GM21360 (cell line): ENCODE measurements at regions not wholly inside any gene's neighbourhood (a gene's known extent, or its start where the extent isn't known, plus 50 kb on each side); places are given as distances from the start of the nearest gene placed in this dataset.
"Not testable (repeated sequence)": the region's sequence is repeated elsewhere in the genome, so short reads cannot be mapped to it uniquely, and the experiment has no call there.

Experiments
- ATAC-seq: cut with Tn5 transposase; IDR thresholded peaks from one replicate; pipeline ENCODE4 v1.9.1; 2021; ENCODE audit warnings: mild to moderate bottlenecking, moderate library complexity; ENCODE audit not compliant: unreplicated experiment

DNA sequence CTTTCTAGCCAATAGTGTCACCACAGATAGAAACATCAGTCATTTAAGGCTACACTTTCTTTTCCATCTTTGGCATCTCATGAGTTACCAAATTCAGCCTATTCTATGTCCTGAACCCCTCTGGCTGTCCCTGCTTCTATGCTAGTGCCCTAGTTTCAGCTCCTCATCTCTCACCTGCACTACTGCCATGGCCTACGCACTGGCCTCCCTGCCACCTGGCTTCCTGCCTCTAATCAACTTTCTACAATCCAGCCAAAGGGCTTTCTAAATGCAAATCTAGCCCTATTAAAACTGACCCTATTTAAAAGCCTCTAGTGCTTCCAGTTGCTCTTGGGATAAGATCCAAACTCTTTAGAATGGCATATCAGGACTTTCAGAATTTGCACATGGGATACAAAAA is 482.9 kb downstream of the TMEM38B start:
- no peak for ATAC-seq

DNA sequence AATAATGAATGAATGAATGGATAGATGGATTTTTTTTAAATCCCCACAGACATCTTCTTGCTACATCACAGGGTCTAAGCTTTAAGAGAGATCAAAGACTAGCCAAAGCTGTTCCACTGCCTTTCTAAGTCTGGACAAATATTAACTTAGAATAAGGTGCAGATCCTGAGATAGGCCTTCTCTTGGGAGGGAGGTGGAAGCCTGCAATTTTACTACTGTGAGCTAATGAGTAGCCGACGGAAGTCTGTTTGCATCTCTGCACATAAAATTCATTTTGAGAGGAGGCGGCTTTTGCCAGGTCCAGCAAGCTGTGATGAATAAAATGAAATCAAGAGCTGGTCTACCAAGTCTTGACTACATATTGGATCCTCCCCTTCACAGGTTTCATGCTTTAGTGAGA is 484.9 kb downstream of the TMEM38B start:
- ATAC-seq, result no peak

DNA sequence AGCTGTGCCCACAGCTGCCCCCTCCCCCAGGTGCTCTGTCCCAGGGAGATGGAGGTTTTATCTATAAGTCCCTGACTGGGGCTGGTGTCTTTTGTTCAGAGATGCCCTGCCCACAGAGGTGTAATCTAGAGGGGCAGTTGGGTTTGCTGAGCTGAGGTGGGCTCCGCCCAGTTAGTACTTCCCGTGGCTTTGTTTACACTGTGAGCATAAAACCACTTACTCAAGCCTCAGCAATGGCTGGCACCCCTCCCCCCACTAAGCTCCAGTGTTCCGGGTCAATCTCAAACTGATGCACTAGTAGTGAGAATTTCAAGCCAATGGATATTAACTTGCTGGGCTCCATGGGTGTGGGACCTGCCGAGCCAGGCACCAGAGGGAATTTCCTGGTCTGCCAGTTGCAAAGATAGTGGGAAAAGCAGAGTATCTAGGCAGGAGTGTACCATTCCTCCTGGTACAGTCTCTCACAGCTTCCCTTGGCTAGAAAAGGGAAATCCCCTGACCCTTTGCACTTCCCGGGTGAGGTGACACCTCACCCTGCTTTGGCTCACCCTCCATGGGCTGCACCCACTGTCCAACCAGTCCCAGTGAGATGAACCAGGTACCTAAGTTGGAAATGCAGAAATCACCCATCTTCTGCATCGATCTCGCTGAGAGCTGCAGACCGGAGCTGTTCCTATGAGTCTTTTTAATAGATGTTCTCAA is 509.6 kb downstream of the TMEM38B start:
- ATAC-seq, result not testable (repeated sequence)

DNA sequence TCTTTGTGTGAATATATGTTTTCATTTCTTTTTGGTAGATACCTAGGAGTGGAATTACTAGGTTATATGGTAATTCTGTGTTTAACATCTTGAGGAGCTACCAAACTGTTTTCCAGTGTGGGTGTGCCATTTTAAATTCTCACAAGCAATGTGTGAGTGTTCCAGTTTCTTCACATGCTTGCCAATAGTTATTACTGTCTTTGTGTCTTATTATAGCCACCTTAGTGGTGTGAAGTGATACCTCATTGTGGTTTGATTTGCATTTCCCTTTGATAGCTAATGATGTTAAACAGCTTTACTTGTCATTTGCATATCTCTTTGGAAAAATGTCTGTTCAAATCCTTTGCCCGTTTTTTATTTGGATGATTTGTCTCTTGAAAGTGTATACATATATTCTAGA is 513.0 kb downstream of the TMEM38B start:
- ATAC-seq, result no peak

GRCh38 chr9:106218427-106218826 is 524.1 kb downstream of the TMEM38B start:
- ATAC-seq, result peak; percentile 68

DNA sequence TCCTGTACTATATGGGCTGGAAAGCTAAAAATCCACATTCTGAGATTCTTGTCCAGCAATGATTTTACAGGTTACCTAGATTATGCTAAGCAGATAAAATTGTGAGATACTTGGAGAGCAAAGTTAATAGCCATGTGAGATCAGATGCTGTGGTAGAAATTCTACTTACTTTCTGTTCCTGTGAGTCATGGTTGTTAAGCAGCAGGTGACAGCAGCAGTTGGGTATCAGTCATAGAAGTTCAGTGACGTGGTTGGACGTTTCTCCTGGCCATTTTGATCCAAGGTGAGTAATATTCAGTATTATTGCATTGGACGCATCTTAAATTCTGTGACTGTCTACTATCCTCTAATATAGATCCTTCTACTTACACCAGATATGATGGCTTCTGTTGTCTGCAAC is 524.5 kb downstream of the TMEM38B start:
- peak; percentile 75 for ATAC-seq

DNA sequence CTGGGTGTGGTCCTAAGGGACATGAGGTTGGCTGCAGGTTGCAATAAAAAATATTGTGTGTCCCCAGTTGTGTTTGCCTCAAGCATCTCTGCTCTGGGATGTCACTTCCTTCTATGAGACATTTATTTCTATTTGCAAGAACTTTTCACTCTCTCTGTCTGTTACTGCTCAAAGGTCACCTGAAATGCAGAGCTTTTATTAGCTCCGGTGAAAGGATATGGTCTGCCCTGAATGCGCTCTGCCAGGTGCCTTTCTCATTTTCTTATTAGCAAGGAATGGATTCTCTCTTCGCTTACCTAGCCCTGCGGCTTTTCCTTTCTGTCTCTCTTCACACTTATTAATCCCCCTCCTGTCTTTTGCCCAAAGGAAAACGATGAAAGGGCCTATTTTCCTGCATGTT is 526.1 kb downstream of the TMEM38B start:
- ATAC-seq, result no peak

GRCh38 chr9:106228861-106229260 is 534.5 kb downstream of the TMEM38B start:
- no peak for ATAC-seq

- ATAC-seq, result no peak
Measured at GRCh38 chr9:106233116-106233515, 538.8 kb downstream of the TMEM38B start.

DNA sequence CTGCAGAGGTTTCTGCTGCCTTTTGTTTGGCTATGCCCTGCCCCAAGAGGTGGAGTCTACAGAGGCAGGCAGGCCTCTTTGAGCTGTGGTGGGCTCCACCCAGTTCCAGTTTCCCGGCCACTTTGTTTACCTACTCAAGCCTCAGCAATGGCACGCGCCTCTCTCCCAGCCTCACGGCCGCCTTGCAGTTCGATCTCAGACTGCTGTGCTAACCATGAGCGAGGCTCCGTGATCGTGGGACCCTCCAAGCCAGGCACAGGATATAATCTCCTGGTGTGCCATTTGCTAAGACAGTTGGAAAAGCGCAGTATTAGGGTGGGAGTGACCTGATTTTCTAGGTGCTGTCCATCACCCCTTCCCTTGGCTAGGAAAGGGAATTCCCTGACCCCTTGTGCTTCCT is 566.6 kb downstream of the TMEM38B start:
- not testable (repeated sequence) for ATAC-seq

- no peak for ATAC-seq
Measured at GRCh38 chr9:106277966-106278365, 583.6 kb downstream of the TMEM38B start.

DNA sequence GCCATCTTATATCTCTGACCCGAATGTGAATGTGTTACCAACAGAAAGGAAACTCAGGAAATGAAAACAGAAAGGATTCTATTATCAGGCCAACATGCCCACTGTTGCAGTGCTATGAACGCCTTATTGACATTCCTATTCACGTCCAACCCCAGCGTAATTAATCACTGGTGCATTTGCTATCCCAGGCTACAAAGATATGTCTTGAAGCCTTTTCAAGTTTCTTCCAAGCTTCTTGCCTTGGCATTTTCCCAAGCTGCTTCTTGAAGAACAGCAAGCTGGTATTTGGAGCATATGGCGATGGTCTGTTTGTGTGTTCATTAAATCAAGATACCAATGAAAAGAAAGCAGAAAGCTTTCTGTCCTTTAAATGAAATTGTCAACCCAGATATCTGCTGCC is 579.2 kb upstream of the ZNF462 start:
- no peak for ATAC-seq

DNA sequence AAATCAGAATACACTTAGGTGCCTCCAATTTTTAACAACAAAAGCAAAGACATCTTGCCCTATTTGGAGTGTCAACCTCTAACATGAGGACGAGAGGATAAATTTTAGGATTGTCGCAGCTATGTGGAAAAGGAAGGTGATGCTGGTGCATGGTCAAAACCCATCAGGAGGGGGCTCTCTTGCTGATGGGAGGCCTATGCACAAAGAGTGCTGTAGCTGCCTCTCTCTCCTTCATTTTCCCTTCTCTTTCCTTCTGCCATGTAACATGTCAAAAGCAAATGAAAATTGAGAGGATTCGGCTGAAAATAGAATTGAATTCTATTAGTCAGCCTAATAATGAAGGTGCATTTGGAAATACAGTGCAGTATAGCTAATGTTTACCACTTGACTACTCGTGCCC is 578.7 kb upstream of the ZNF462 start:
- no peak for ATAC-seq

DNA sequence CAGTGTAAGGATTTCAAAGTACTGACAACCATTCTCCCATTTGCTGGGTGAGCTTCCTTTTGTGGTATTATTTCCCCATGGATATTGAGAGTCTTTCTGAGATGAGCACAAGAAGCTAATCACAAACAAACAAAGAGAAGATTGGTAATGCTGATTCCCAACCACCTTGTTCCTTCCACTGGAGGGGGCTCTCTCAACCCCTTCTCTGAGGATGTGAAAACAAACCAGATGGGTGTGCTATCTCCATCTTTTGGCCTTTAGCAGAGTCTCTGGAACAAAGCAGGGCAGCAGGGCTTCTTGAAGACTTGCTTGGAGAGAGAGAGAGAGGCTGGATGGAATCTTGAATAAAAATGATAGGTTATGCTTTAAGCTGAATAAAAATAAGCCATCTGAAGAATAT is 576.7 kb upstream of the ZNF462 start:
- ATAC-seq, result no peak

GRCh38 chr9:106287091-106287631 is 575.8 kb upstream of the ZNF462 start:
- ATAC-seq, result no peak

- ATAC-seq, result no peak
Measured at GRCh38 chr9:106287731-106288130, 575.2 kb upstream of the ZNF462 start.

GRCh38 chr9:106288689-106289088 is 574.3 kb upstream of the ZNF462 start:
- no peak for ATAC-seq

- ATAC-seq, result no peak
Measured at GRCh38 chr9:106291786-106292185, 571.2 kb upstream of the ZNF462 start.

DNA sequence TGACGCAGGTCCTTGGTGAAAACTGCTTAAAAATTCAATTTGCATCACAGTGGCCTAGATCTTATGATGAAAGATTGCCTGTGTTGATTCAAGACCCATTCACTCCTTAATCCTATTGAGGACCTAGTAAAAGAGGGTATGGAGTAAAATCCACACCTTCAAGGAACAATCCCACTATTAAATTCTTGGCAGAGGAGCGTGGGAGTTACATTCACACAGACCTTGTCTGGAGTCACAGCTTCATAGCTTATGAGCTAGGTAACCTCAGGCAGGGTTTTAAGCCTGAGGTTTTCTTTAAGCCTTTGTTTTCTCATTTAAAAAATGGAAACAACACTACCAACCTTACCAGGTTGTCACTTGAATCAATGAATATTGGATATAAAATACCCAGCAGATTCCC is 566.5 kb upstream of the ZNF462 start:
- ATAC-seq, result no peak

DNA sequence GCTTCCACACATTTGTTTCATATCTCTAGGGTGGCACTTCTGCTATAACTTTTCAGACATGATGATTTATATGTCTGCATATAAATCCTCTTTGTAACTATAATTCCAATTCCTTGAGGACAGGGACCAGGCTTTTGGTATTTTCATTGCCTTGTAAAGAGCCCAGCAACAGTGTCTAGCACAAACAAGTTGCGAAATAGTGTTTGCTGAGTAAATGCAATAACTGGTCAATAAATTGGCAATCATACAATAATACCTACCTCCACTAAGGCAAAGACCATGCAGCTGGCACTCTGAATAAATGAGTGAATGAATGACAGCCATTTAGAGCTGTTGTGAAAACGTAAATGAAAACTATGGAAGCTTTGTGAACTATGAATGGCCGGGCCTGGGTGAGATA is 564.0 kb upstream of the ZNF462 start:
- ATAC-seq, result no peak

DNA sequence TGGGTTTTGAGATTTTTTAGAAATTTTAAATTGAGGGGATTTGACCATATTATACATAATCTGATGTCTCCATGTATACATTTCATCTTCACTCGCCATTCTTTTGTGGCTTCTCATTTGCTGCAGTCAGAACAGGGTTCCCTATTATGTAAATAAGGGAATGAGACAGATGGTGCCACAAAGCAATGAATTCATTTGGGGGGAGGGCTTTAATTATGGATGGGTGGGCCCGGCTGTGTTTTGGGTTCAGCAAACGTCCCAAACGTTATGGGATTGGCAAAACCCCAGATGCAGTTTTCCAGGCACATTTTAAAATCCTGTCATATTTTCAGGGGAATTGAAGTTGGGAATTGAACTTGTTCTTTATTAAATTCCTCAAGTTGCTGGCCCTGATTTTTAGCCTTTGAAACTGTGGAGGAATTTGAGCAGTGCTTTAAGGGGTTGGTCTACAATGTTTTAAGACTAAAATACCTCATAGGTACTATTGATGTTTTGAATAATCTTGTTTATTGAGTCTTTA is 558.5 kb upstream of the ZNF462 start:
- no peak for ATAC-seq

DNA sequence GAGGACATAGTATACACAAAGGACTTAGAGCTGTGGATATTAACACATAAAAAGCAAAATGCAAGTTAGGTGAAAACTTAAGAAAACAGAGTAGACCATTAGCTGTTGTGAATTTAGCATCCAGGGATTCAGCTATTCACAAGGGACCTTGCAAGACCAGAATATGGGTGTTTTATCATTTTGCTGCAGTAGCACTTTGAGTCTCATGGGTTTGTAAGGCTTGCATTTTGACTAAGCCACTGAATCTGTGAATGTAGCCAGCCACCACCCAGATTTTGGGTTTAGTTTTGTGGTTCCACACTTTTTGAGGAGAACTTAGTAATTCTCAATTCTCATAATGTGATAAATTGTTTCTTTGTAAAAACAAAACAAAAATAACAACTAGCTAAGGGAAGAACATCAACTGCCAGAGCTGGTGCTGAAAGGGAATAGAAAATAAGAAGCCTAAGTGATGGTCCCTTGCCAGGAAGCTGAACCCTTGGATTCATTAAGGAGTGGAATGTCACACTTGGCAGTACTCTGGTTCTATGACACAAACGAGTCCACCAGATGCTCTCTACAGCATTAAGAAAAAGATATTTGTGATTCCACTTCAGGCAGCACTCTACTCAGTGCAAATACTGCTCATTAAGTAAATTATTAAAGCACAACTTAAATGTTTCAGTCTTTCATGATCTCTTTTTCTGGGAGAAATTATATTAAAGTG is 557.4 kb upstream of the ZNF462 start:
- no peak for ATAC-seq
